ENCODE measurements at regions not wholly inside any gene's neighbourhood (a gene's known extent, or its start where the extent isn't known, plus 50 kb on each side); places are given as distances from the start of the nearest gene placed in this dataset.

GRCh38 chr3:118292841-118293240 lies 741.8 kb downstream of the IGSF11 start:
- no peak for TF ChIP-seq EZH2 (IDR thresholded peaks at IDR 0.05; ENCODE audit: insufficient read depth, poor library complexity, severe bottlenecking)
- TF ChIP-seq EZH2phosphoT487 (IDR thresholded peaks at IDR 0.05; ENCODE audit: insufficient read depth, low read depth), result no peak

Measured in GM23248 (cell line).